ENCODE measurements at regions not wholly inside any gene's neighbourhood (a gene's known extent, or its start where the extent isn't known, plus 50 kb on each side); places are given as distances from the start of the nearest gene placed in this dataset.

- Histone ChIP-seq H3K9me3 (no peaks in the 10 kb centered on the region), H3K4me3 (no peak overlapping the region), H3K27ac (no peak overlapping the region), H3K36me3 (replicated peaks in 1 of 2; ENCODE audit: insufficient read depth in 1 of 2, low read depth in 2 of 2) (no peaks in the 10 kb centered on the region), H3K27me3 (no peaks in the 10 kb centered on the region), H3K4me1 (no peaks in the 10 kb centered on the region)
- 25 to 59% methylated on average over 1 of the region's 1 CpG for WGBS, 2 donors
- TF ChIP-seq POLR2A (IDR thresholded peaks at IDR 0.05) (no peak), CTCF (IDR thresholded peaks at IDR 0.05) (no peak)
- DNase-seq: peak in 1 of 4 donors; percentile 4
- intact Hi-C loops (cut with DNase I): no loop called here
- no peak for ATAC-seq
Measured at GRCh38 chr15:87609474-87609873, 647.1 kb downstream of the NTRK3 start.

GRCh38 chr15:87608238-87609028 lies 648.1 kb downstream of the NTRK3 start:
- Histone ChIP-seq H3K4me1 (no peaks in the 10 kb centered on the region), H3K36me3 (replicated peaks in 1 of 2; ENCODE audit: insufficient read depth in 1 of 2, low read depth in 2 of 2) (no peaks in the 10 kb centered on the region), H3K9me3 (no peaks in the 10 kb centered on the region), H3K4me3 (no peak overlapping the region), H3K27me3 (no peaks in the 10 kb centered on the region), H3K27ac (no peak overlapping the region)
- ATAC-seq (no peak), DNase-seq (no peak)
- WGBS, 2 donors: 54 to 55% methylated on average over 6 of the region's 6 CpGs
- intact Hi-C loops (cut with DNase I): no loop called here
- no peak for TF ChIP-seq CTCF (IDR thresholded peaks at IDR 0.05)
- no peak for TF ChIP-seq POLR2A (IDR thresholded peaks at IDR 0.05)

GRCh38 chr15:87606971-87607370 lies 649.6 kb downstream of the NTRK3 start:
- Histone ChIP-seq H3K36me3 (replicated peaks in 1 of 2; ENCODE audit: insufficient read depth in 1 of 2, low read depth in 2 of 2) (no peaks in the 10 kb centered on the region), H3K27ac (no peak overlapping the region), H3K27me3 (no peaks in the 10 kb centered on the region), H3K4me1 (no peaks in the 10 kb centered on the region), H3K9me3 (no peaks in the 10 kb centered on the region), H3K4me3 (no peak overlapping the region)
- WGBS, 2 donors: 48 to 57% methylated on average over 1 of the region's 1 CpG
- DNase-seq (no peak), ATAC-seq (no peak)
- TF ChIP-seq CTCF (IDR thresholded peaks at IDR 0.05): no peak
- TF ChIP-seq POLR2A (IDR thresholded peaks at IDR 0.05): no peak
- intact Hi-C loops (cut with DNase I): no loop called here

- 12 to 13% methylated on average over 6 of the region's 6 CpGs for WGBS, 2 donors
- Histone ChIP-seq H3K27ac (no peak overlapping the region), H3K27me3 (no peaks in the 10 kb centered on the region), H3K36me3 (replicated peaks in 1 of 2; ENCODE audit: insufficient read depth in 1 of 2, low read depth in 2 of 2) (no peaks in the 10 kb centered on the region), H3K4me3 (no peak overlapping the region), H3K9me3 (no peaks in the 10 kb centered on the region), H3K4me1 (no peaks in the 10 kb centered on the region)
- ATAC-seq (no peak), DNase-seq (peak in 1 of 4 donors; percentile 8)
- intact Hi-C loops (cut with DNase I): no loop called here
- TF ChIP-seq CTCF (IDR thresholded peaks at IDR 0.05) (peak in 6 of 7 experiments; percentile 21 to 40 (median 32)), POLR2A (IDR thresholded peaks at IDR 0.05) (no peak)
Measured at GRCh38 chr15:87604857-87605446, 651.6 kb downstream of the NTRK3 start.

Measured in body of pancreas (tissue), 4 donors.